Adrenal gland (tissue), 9 donors: ENCODE measurements at regions not wholly inside any gene's neighbourhood (a gene's known extent, or its start where the extent isn't known, plus 50 kb on each side); places are given as distances from the start of the nearest gene placed in this dataset.

ENCODE experiments used
- DNase-seq, 7 donors: peaks; one replicate each; pipeline ENCODE4 v3.0.0-alpha.2; 2019 to 2020
- H3K27ac ChIP-seq, 5 donors: fragments of 200-600 bp; sonication (generic) in 4 of 5; 1 replicate in 3 of 5; 2 replicates in 2 of 5; pipeline versions ENCODE4 v1.5.1 to v1.8.0; 2016 to 2020; ENCODE audit warnings: mild to moderate bottlenecking in 1 of 5
- H3K27me3 ChIP-seq: fragments of 200-600 bp; 2 replicates; pipeline ENCODE4 v1.8.0; 2021
- H3K36me3 ChIP-seq, 2 donors: fragments of 200-600 bp; replicated peaks in 1 of 2; 1 replicate in 1 of 2; 2 replicates in 1 of 2; pipeline versions ENCODE4 v1.5.1 to v1.8.0; 2018 to 2022
- H3K4me1 ChIP-seq, 2 donors: fragments of 200-600 bp; replicated peaks in 1 of 2; 1 replicate in 1 of 2; 2 replicates in 1 of 2; pipeline versions ENCODE4 v1.5.1 to v1.8.0; 2018 to 2021
- H3K4me3 ChIP-seq, 4 donors: fragments of 200-600 bp; sonication (generic) in 3 of 4; one replicate each; pipeline ENCODE4 v1.5.1; 2016 to 2018
- H3K9me3 ChIP-seq, 3 donors: fragments of 200-600 bp; sonication (generic) in 1 of 3; replicated peaks in 1 of 3; 1 replicate in 2 of 3; 2 replicates in 1 of 3; pipeline versions ENCODE4 v1.5.1 to v1.8.0; 2016 to 2021
- POLR2A ChIP-seq, 2 donors: fragments of 450-650 bp; IDR thresholded peaks; one replicate each; pipeline ENCODE4 v1.6.1; 2017; ENCODE audit warnings: antibody characterized with exemption in 2 of 2, mild to moderate bottlenecking in 2 of 2, moderate library complexity in 1 of 2
- WGBS, 4 donors: extraction: QIAGEN DNeasy Blood & Tissue Kit in 2 of 4; methylation state at CpG; one replicate each; pipeline versions ENCODE4 v1.1.5 to v1.1.7; 2013 to 2017; 5-methylcytosine and 5-hydroxymethylcytosine counted together
- intact Hi-C, 2 donors: fragments of 100-400 bp; cut with DNase I; formaldehyde crosslinking; loops; one replicate each; pipeline versions ENCODE4 v1.14.1 to v1.15.0; 2022 to 2023
- TF ChIP-seq, protein P1 (sequence below), 6 experiments: fragments of 450-650 bp in 4 of 6; fragments of 200-600 bp in 2 of 6; sonication (generic) in 1 of 6; IDR thresholded peaks; 1 replicate in 5 of 6; 2 replicates in 1 of 6; pipeline versions ENCODE4 v1.5.1 to v1.8.0; 2016 to 2021; ENCODE audit warnings: antibody characterized with exemption in 6 of 6, mild to moderate bottlenecking in 2 of 6, moderate library complexity in 1 of 6
- donor health status: healthy with polysubstance abuse.
- donor health status: Bipolar disorder and iron deficiency.
- donor health status: DM: yes; HTN: yes; CAD: no.
- donor health status: DM: no; HTN: no; CAD: no.
- donor health status: DM: no; HTN: no; CAD: no.

DNA sequence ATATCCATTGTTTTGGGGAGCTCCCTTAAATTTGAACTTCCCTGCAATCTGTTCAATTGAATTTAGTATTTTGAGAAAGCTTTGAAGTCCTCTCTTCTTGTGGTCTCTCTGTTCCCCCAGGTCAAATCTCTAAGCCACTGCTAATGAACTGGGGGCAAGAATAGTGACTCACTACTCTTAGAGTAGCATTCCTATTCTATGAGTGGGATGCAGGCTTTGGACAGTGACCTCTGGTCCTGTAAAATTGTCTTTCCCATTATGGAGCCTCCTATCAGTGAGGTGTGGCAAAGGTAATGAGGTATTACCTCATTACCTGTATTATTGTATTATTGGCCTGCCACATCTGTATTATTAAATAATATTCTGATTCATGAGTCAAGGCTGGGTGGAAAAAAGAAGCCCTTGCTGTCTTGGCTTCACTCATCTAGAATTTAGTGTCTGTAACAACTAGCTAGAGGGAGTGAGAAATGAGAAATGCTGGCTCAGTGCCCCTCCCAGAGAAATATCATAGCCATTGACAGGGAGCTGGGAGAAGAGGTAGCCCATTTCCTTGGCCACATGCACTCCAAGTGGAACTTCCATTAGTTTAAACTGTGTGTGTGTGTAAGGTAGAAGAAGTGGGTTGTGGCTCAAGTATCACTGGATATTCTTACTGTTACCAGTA, 393.9 kb upstream of the CTSO start:
- Histone ChIP-seq H3K27me3 (no peaks in the 10 kb centered on the region), H3K36me3 (no peaks in the 10 kb centered on the region), H3K9me3 (no peaks in the 10 kb centered on the region), H3K27ac (no peak overlapping the region), H3K4me3 (no peak overlapping the region), H3K4me1 (no peaks in the 10 kb centered on the region)
- DNase-seq = no peak
- intact Hi-C loops = no loop called here
- TF ChIP-seq POLR2A (IDR thresholded peaks at IDR 0.05) = no peak
- TF ChIP-seq, protein P1, sequence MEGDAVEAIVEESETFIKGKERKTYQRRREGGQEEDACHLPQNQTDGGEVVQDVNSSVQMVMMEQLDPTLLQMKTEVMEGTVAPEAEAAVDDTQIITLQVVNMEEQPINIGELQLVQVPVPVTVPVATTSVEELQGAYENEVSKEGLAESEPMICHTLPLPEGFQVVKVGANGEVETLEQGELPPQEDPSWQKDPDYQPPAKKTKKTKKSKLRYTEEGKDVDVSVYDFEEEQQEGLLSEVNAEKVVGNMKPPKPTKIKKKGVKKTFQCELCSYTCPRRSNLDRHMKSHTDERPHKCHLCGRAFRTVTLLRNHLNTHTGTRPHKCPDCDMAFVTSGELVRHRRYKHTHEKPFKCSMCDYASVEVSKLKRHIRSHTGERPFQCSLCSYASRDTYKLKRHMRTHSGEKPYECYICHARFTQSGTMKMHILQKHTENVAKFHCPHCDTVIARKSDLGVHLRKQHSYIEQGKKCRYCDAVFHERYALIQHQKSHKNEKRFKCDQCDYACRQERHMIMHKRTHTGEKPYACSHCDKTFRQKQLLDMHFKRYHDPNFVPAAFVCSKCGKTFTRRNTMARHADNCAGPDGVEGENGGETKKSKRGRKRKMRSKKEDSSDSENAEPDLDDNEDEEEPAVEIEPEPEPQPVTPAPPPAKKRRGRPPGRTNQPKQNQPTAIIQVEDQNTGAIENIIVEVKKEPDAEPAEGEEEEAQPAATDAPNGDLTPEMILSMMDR (IDR thresholded peaks at IDR 0.05) = no peak

DNA sequence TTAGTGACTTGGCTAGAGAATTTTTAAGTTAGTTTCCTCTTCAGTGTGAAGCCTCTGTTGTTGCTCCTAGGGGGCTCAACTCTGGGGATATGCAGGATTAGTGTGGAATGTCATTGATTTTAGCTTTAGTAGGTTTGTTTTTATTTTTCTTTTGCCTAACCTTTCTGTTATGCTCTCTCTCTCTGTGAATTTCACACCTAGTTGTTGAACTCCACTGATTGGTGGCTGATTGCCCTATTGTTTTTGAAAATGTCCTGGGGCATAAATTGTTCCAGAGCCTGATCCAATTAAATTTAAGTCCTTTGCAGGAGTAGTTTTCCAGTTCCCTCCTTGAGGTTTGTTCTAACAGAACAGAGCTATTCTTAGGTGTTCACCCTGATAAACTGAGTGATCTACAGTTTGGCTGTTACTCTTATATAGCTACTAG, 393.3 kb upstream of the CTSO start:
- Histone ChIP-seq H3K9me3 (no peaks in the 10 kb centered on the region), H3K27me3 (no peaks in the 10 kb centered on the region), H3K4me1 (no peaks in the 10 kb centered on the region), H3K4me3 (no peak overlapping the region), H3K27ac (no peak overlapping the region), H3K36me3 (no peaks in the 10 kb centered on the region)
- no peak for TF ChIP-seq POLR2A (IDR thresholded peaks at IDR 0.05)
- TF ChIP-seq, protein P1 (IDR thresholded peaks at IDR 0.05) = no peak
- intact Hi-C loops = no loop called here
- DNase-seq = no peak

DNA sequence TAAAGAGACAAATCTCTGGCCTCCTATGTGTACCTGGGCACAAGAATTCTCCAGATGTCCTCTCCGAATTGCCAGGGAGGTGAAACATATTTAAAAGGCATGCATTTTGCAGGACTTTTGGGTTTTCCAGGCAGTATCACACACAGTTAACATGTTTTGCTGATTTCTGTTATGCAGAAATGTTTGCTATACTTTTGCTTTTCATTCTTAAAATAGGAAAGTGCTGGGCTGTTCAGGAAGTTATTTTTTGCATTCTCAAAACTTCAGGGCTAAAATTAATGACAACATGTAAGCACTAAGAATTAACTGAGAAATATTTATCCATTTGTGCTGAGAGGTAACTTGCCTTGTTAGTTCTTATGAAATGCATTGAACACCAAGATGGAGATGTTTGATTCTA, 390.7 kb upstream of the CTSO start:
- Histone ChIP-seq H3K27ac (no peak overlapping the region), H3K36me3 (no peaks in the 10 kb centered on the region), H3K4me1 (no peaks in the 10 kb centered on the region), H3K9me3 (no peaks in the 10 kb centered on the region), H3K27me3 (no peaks in the 10 kb centered on the region), H3K4me3 (no peak overlapping the region)
- intact Hi-C loops = no loop called here
- TF ChIP-seq, protein P1 (IDR thresholded peaks at IDR 0.05) = no peak
- no peak for TF ChIP-seq POLR2A (IDR thresholded peaks at IDR 0.05)
- DNase-seq = no peak
- 16 to 50% (median 38%) methylated on average over 1 of the region's 1 CpG for WGBS, 4 donors

DNA sequence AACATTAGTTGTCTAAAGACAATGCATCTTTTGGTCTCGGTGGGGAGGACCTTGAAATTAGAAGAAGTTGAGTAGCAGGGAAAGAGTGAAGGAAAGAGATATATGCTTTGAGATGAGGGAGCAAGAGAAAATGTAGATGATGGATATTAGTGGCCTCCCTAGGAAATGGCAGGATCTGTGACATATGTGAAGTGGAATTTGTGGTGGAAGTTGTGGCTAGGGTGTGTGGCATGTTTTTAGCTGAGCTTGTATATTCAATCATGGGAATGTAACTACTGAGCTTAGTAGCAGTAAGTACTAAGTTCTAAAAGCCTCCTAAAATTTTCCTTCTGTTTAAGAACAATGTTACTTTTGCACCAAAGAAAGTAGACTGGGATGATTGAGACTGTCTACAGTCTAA, 382.8 kb upstream of the CTSO start:
- 59 to 72% (median 72%) methylated on average over 1 of the region's 1 CpG for WGBS, 4 donors
- H3K4me1 ChIP-seq = no peaks in the 10 kb centered on the region
- H3K27me3 ChIP-seq = no peaks in the 10 kb centered on the region
- no peak for DNase-seq
- no peaks in the 10 kb centered on the region for H3K36me3 ChIP-seq
- H3K4me3 ChIP-seq = no peak overlapping the region
- intact Hi-C loops = no loop called here
- no peaks in the 10 kb centered on the region for H3K9me3 ChIP-seq
- TF ChIP-seq, protein P1 (IDR thresholded peaks at IDR 0.05) = no peak
- no peak for TF ChIP-seq POLR2A (IDR thresholded peaks at IDR 0.05)
- H3K27ac ChIP-seq = no peak overlapping the region
